ENCODE measurements at regions not wholly inside any gene's neighbourhood (a gene's known extent, or its start where the extent isn't known, plus 50 kb on each side); places are given as distances from the start of the nearest gene placed in this dataset.

DNA sequence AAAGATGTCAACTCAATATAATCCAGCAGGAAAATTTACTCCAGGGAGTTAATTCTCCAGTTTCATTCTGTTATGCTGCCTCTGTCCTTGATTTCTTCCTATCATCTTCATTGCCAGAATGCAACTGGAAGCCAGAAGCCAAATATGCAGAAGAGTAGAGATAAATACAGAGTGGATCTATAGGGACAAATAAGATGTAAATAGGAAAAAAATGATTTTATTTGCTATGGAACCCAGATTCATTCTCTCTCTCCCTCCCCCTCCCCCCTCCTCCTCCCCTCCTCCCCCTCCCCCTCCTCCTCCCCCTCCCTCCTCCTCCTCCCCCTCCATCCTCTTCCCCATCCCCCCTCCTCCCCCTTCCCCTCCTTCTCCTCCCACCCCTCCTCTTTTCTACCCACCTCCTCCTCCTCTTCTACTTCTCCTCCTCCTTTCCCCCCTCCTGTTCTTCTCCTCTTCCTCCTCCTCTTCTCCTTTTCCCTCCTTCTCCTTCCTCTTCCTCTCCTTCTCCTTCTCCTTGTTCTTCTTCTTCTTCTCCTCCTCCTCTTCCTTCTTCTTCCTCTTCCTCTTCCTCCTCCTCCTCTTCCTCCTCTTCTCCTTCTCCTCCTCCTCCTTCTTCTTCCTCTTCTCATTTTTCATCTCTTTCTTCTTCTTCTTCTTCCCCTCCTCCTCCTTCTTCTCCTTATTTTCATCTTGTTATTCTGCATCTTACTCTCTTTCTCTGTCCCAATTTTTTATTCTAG is 306.4 kb downstream of the NUF2 start:
- no peak overlapping the region for H3K4me3 ChIP-seq (replicated peaks in 1 of 3; ENCODE audit: insufficient read depth in 1 of 3, low read depth in 1 of 3, low read length in 3 of 3)
- no peaks in the 10 kb centered on the region for H3K9me3 ChIP-seq (replicated peaks; ENCODE audit: control insufficient read depth, insufficient read depth, low read length)
- no peak overlapping the region for H3K27ac ChIP-seq (ENCODE audit: insufficient read depth, low read depth, low read length)
- TF ChIP-seq MAX (IDR thresholded peaks at IDR 0.05; ENCODE audit: insufficient read depth, insufficient read length) = no peak
- TF ChIP-seq CTCF (IDR thresholded peaks at IDR 0.05; ENCODE audit: extremely low read depth in 1 of 2, insufficient read depth in 1 of 2, low read depth in 1 of 2, low read length in 2 of 2) = no peak
- no peak for TF ChIP-seq MYC (IDR thresholded peaks at IDR 0.05; ENCODE audit: low read depth, low read length)
- TF ChIP-seq JUN (IDR thresholded peaks at IDR 0.05; ENCODE audit: borderline replicate concordance, insufficient read depth, insufficient read length, low read depth) = no peak
- no peak for TF ChIP-seq FOS (IDR thresholded peaks at IDR 0.05; ENCODE audit: borderline replicate concordance, insufficient read depth, low read length)
- no peaks in the 10 kb centered on the region for H3K79me2 ChIP-seq (ENCODE audit: control insufficient read depth, insufficient read depth, low read length)
- dilution Hi-C loops (cut with MboI; ENCODE audit: extremely low pct_ligation_motif_present, low sequenced_read_pairs) (no loop called here), intact Hi-C loops (cut with micrococcal nuclease) (no loop called here)
- no peaks in the 10 kb centered on the region for H4K20me1 ChIP-seq (replicated peaks; ENCODE audit: control insufficient read depth, extremely low read depth, insufficient read depth, low read length)
- FAIRE-seq = no peak
- H3K9me1 ChIP-seq (replicated peaks; ENCODE audit: control insufficient read depth, extremely low read depth, insufficient read depth, low read length) = no peaks in the 10 kb centered on the region
- no peak overlapping the region for H2AFZ ChIP-seq (ENCODE audit: low read depth, low read length)
- H3K9ac ChIP-seq (replicated peaks; ENCODE audit: extremely low read depth, insufficient read depth, low read length) = no peak overlapping the region
- H3K4me1 ChIP-seq (ENCODE audit: control insufficient read depth, extremely low read depth, insufficient read depth, low read length) = no peaks in the 10 kb centered on the region
- no peaks in the 10 kb centered on the region for H3K27me3 ChIP-seq (ENCODE audit: control insufficient read depth in 2 of 2, insufficient read depth in 2 of 2, low read length in 2 of 2)
- no peak overlapping the region for H3K4me2 ChIP-seq (ENCODE audit: insufficient read depth, low read length)
- POLR2A ChIA-PET = no interaction called here
- DNase-seq (ENCODE audit: low read depth, low spot score) = no peak
- BruUV-seq (replicated peaks) = no TSS peak
- CTCF ChIA-PET = no interaction called here
- H3K36me3 ChIP-seq (ENCODE audit: control insufficient read depth in 2 of 2, extremely low read depth in 1 of 2, insufficient read depth in 2 of 2, low read length in 2 of 2) = no peaks in the 10 kb centered on the region

GRCh38 chr1:163632269-163632668 is 310.5 kb downstream of the NUF2 start:
- ChIA-PET POLR2A (no interaction called here), CTCF (no interaction called here)
- no TSS peak for BruUV-seq (replicated peaks)
- Histone ChIP-seq H3K9ac (replicated peaks; ENCODE audit: extremely low read depth, insufficient read depth, low read length) (no peak overlapping the region), H3K4me3 (replicated peaks in 1 of 3; ENCODE audit: insufficient read depth in 1 of 3, low read depth in 1 of 3, low read length in 3 of 3) (no peak overlapping the region), H4K20me1 (replicated peaks; ENCODE audit: control insufficient read depth, extremely low read depth, insufficient read depth, low read length) (no peaks in the 10 kb centered on the region), H3K27ac (ENCODE audit: insufficient read depth, low read depth, low read length) (no peak overlapping the region), H3K27me3 (ENCODE audit: control insufficient read depth in 2 of 2, insufficient read depth in 2 of 2, low read length in 2 of 2) (no peaks in the 10 kb centered on the region), H3K36me3 (ENCODE audit: control insufficient read depth in 2 of 2, extremely low read depth in 1 of 2, insufficient read depth in 2 of 2, low read length in 2 of 2) (no peaks in the 10 kb centered on the region), H3K4me2 (ENCODE audit: insufficient read depth, low read length) (no peak overlapping the region), H3K9me1 (replicated peaks; ENCODE audit: control insufficient read depth, extremely low read depth, insufficient read depth, low read length) (no peaks in the 10 kb centered on the region), H3K9me3 (replicated peaks; ENCODE audit: control insufficient read depth, insufficient read depth, low read length) (no peaks in the 10 kb centered on the region), H3K4me1 (ENCODE audit: control insufficient read depth, extremely low read depth, insufficient read depth, low read length) (no peaks in the 10 kb centered on the region), H2AFZ (ENCODE audit: low read depth, low read length) (no peak overlapping the region), H3K79me2 (ENCODE audit: control insufficient read depth, insufficient read depth, low read length) (no peaks in the 10 kb centered on the region)
- dilution Hi-C loops (cut with MboI; ENCODE audit: extremely low pct_ligation_motif_present, low sequenced_read_pairs) = no loop called here
- no peak for FAIRE-seq
- intact Hi-C loops (cut with micrococcal nuclease) = no loop called here
- DNase-seq (ENCODE audit: low read depth, low spot score) = no peak
- TF ChIP-seq EZH2 (IDR thresholded peaks at IDR 0.05; ENCODE audit: borderline replicate concordance, low read depth, low read length, severe bottlenecking) (no peak), POLR2AphosphoS5 (IDR thresholded peaks at IDR 0.05; ENCODE audit: insufficient read depth, low read depth, low read length) (no peak), POLR2A (IDR thresholded peaks at IDR 0.05; ENCODE audit: low read depth, low read length) (no peak), MYC (IDR thresholded peaks at IDR 0.05; ENCODE audit: low read depth, low read length) (no peak), MAX (IDR thresholded peaks at IDR 0.05; ENCODE audit: insufficient read depth, insufficient read length) (no peak), GATA2 (IDR thresholded peaks at IDR 0.05; ENCODE audit: insufficient read depth, insufficient read length, low read depth, low read length) (no peak), CTCF (IDR thresholded peaks at IDR 0.05; ENCODE audit: extremely low read depth in 1 of 2, insufficient read depth in 1 of 2, low read depth in 1 of 2, low read length in 2 of 2) (no peak), FOS (IDR thresholded peaks at IDR 0.05; ENCODE audit: borderline replicate concordance, insufficient read depth, low read length) (no peak), JUN (IDR thresholded peaks at IDR 0.05; ENCODE audit: borderline replicate concordance, insufficient read depth, insufficient read length, low read depth) (no peak)
